Type B pancreatic cell (in vitro differentiated cells): ENCODE measurements at regions not wholly inside any gene's neighbourhood (a gene's known extent, or its start where the extent isn't known, plus 50 kb on each side); places are given as distances from the start of the nearest gene placed in this dataset.

Experiments
- DNase-seq: peaks from one replicate; pipeline ENCODE4 v3.0.0; 2021; ENCODE audit warnings: mixed read lengths; ENCODE audit not compliant: unreplicated experiment; ENCODE audit errors: extremely low spot score
- H3K27ac Mint-ChIP-seq: 2 replicates; pipeline ENCODE4 v1.8.0; 2021; ENCODE audit warnings: mild to moderate bottlenecking, mixed read lengths
- H3K27me3 Mint-ChIP-seq: 2 replicates; pipeline ENCODE4 v1.8.0; 2021; ENCODE audit warnings: mixed read lengths
- H3K36me3 Mint-ChIP-seq: 2 replicates; pipeline ENCODE4 v1.8.0; 2021; ENCODE audit warnings: mixed read lengths
- H3K4me1 Mint-ChIP-seq: one replicate; pipeline ENCODE4 v1.8.0; 2021; ENCODE audit warnings: mixed read lengths; ENCODE audit not compliant: unreplicated experiment
- H3K4me3 Mint-ChIP-seq: 2 replicates; pipeline ENCODE4 v1.8.0; 2021; ENCODE audit warnings: mild to moderate bottlenecking, mixed read lengths
- H3K9me3 Mint-ChIP-seq: 2 replicates; pipeline ENCODE4 v1.8.0; 2021; ENCODE audit warnings: mixed read lengths
- CTCF ChIP-seq: fragments of 200-600 bp; sonication (generic); conservative IDR thresholded peaks from 2 replicates; pipeline ENCODE4 v1.5.0; 2021; ENCODE audit warnings: antibody characterized with exemption, mild to moderate bottlenecking

DNA sequence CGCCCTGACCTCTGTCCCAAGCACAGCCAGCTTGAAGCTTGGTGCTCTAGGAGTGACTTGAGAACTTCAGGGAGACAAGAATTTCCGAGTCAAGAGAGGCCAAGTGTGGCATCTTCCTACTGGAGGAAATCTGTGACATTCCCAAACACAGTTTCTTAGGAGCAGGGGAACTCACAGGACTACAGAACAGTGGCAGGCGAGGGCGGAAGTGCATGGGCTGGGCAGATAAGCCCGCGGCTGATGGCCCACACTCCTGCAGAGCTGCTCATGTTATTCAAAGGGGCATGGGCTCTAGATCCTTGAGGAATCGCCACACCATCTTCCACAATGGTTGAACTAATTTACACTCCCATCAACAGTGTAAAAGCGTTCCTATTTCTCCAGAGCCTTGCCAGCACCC, 168.8 kb downstream of the KATNAL1 start:
- Mint-ChIP-seq H3K27me3 (no peaks in the 10 kb centered on the region), H3K36me3 (no peaks in the 10 kb centered on the region), H3K4me3 (no peak overlapping the region), H3K4me1 (peaks cover 13% of the 10 kb centered on the region), H3K9me3 (no peaks in the 10 kb centered on the region), H3K27ac (no peak overlapping the region)
- DNase-seq = no peak
- TF ChIP-seq CTCF = no peak

GRCh38 chr13:30135868-30136267, 171.5 kb downstream of the KATNAL1 start:
- Mint-ChIP-seq H3K9me3 (no peaks in the 10 kb centered on the region), H3K27ac (no peak overlapping the region), H3K4me1 (peaks cover 12% of the 10 kb centered on the region), H3K4me3 (no peak overlapping the region), H3K36me3 (no peaks in the 10 kb centered on the region), H3K27me3 (peaks cover 5% of the 10 kb centered on the region)
- TF ChIP-seq CTCF = no peak
- DNase-seq = no peak

DNA sequence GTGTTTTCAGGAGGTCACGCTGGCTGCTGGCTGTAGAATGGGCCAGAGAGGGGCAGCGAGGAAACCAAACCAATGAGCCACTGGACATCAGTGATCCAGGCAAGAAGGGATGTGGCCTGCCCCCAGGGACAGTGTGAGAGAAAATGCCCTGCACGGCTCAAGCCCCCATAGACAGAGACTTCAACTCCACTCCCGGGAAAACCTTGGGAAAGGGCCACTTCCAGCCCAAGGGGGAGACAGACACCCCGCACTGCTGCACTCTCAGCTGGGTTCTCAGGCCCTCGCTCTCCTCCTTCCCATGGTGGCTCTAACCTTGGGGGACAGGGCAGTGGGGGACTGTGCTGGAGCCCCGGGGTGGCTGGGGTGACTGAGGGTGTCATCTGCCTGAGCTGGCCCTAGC, 172.0 kb downstream of the KATNAL1 start:
- no peaks in the 10 kb centered on the region for H3K36me3 Mint-ChIP-seq
- no peak overlapping the region for H3K27ac Mint-ChIP-seq
- no peaks in the 10 kb centered on the region for H3K9me3 Mint-ChIP-seq
- H3K27me3 Mint-ChIP-seq = peaks cover 5% of the 10 kb centered on the region
- peaks cover 12% of the 10 kb centered on the region for H3K4me1 Mint-ChIP-seq
- DNase-seq = no peak
- no peak for TF ChIP-seq CTCF
- H3K4me3 Mint-ChIP-seq = no peak overlapping the region

DNA sequence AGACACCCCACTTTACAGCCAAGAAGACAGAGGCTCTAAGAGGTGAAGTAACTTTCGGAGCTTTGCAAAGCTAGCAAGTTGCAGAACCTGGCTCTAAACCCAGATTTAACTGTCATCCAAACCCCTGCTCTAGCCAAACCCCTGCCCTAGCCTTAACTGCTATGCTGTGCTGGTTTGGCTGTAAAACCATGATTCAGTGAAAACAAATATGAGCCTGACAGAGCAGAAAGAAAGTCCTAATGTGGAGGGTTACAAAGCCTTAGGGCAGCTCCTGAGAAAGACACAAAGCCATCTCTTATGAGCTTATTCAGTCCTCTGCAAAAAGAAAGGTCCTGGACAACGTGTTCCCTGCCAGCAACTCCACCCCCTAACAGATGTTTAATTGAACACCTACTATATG, 172.8 kb downstream of the KATNAL1 start:
- Mint-ChIP-seq H3K9me3 (no peaks in the 10 kb centered on the region), H3K27ac (no peak overlapping the region), H3K4me1 (peaks cover 12% of the 10 kb centered on the region), H3K4me3 (no peak overlapping the region), H3K36me3 (no peaks in the 10 kb centered on the region), H3K27me3 (peaks cover 5% of the 10 kb centered on the region)
- no peak for TF ChIP-seq CTCF
- DNase-seq = no peak

DNA sequence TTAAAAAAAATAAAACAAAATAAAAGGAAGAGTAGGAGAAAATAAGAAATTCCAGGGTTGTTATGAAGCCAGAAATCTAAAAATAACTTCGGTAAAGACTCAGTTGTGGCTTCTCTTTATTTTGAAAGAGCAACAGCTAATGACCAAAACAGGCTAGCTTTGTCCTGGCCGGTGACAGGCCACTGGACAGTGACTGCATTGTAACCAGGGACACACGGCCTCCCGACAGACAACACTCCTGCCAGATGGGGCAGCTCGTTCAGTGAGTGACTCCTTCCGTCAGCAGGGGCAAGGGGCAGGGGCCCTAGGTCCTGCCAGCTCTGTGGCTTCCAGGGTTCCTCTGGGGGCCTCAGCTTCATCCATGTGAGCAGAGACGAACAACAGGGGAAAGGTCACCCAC, 173.4 kb downstream of the KATNAL1 start:
- TF ChIP-seq CTCF = no peak
- H3K4me1 Mint-ChIP-seq = peaks cover 12% of the 10 kb centered on the region
- no peak overlapping the region for H3K4me3 Mint-ChIP-seq
- no peak for DNase-seq
- no peaks in the 10 kb centered on the region for H3K36me3 Mint-ChIP-seq
- H3K9me3 Mint-ChIP-seq = no peaks in the 10 kb centered on the region
- no peak overlapping the region for H3K27ac Mint-ChIP-seq
- peaks cover 5% of the 10 kb centered on the region for H3K27me3 Mint-ChIP-seq

DNA sequence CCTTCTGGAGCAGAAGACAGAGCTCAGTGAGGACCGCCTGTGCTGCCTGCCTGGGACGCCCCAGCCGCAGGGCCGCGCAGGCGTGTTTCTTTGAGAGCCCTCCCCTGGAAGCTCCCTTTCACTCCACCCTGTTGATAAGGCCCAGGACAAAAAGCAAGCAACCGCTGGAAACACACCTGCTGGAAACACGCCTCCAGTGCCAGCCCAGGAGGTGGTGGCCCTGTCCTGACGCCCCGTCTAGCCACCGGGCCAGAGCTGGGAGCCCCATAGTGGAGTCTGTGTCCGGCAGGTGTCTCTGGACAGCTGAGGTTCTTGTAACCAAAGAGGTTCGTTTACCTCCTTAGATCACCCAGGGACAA, 173.8 kb downstream of the KATNAL1 start:
- Mint-ChIP-seq H3K4me1 (peaks cover 12% of the 10 kb centered on the region), H3K36me3 (no peaks in the 10 kb centered on the region), H3K9me3 (no peaks in the 10 kb centered on the region), H3K27me3 (peaks cover 5% of the 10 kb centered on the region), H3K27ac (no peak overlapping the region), H3K4me3 (no peak overlapping the region)
- TF ChIP-seq CTCF = no peak
- DNase-seq = no peak
